Mucosa of gallbladder (tissue), 1 donor: ENCODE measurements at regions not wholly inside any gene's neighbourhood (a gene's known extent, or its start where the extent isn't known, plus 50 kb on each side); places are given as distances from the start of the nearest gene placed in this dataset.
"Not testable (repeated sequence)": the region's sequence is repeated elsewhere in the genome, so short reads cannot be mapped to it uniquely, and the experiment has no call there.

Source experiments
- DNase-seq: peaks from one replicate; pipeline ENCODE4 v3.0.0-alpha.2; 2020; ENCODE audit warnings: low spot score
- donor health status: DM: no; HTN: no; CAD: no.

DNA sequence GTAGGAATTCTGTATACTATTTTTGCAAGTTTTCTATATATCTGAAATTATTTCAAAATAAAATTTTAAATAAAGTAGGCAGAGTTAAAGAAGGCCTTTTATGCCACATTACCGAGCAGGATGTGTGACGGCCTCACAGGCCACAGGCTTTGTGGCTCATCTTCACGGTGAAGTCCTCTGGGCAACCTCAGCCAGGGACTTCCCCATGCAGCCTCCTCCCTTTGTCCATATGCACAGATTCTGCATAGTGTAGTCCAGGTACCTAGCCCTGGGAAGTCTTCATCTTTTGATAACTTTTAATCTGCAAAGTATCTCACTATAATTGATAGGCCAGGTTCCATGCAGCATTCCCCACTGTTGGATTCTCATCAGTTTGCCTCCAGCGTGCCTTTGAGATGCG is 62.8 kb downstream of the ARHGAP11B start:
- not testable (repeated sequence) for DNase-seq

GRCh38 chr15:30690153-30690552 is 64.2 kb downstream of the ARHGAP11B start:
- DNase-seq = not testable (repeated sequence)

- not testable (repeated sequence) for DNase-seq
These were observed 69.9 kb downstream of the ARHGAP11B start for GRCh38 chr15:30695811-30696210.

DNA sequence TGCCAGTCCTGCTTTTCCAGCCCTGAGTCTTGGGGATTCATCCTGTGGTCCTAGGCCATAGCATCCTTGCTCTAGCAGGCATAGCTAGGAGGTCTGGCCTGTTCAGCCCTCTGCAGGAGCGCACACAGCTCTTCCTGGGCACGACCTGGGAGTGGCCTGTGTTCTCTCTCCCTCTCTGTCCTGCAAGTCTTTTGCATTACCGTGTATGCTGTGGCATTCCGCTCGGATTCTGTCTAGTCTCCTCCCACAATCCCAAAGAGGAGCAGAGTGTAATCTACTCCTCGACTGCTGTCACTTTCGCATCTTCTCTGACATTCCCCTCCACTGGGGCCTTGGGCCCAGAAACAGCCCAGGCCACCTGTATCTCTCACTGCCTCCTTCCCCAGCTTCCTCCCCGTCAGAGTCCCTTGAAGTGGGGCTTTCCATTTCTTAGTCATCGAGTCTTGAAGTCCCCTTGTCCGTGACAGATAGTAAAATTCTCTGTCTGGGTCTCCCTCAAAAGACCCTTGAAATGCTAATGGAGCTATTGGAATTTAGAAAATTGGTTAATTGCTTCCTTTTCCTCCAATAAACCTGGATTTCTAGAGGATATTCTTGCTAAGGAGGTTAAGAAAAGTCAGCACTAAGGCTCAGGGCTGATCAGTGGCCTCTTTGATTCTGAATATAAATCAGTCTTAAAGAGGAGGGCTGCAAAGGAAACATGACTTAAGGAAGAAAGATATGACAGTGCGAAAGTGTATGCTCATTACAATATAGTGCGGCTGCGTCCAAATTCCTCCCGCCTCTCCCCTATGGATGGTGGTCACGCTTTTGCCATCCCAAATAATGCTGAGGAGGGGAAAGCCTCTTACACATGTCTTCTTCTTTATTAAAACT is 70.7 kb downstream of the ARHGAP11B start:
- not testable (repeated sequence) for DNase-seq

GRCh38 chr15:30697315-30697685 is 71.4 kb downstream of the ARHGAP11B start:
- not testable (repeated sequence) for DNase-seq

DNA sequence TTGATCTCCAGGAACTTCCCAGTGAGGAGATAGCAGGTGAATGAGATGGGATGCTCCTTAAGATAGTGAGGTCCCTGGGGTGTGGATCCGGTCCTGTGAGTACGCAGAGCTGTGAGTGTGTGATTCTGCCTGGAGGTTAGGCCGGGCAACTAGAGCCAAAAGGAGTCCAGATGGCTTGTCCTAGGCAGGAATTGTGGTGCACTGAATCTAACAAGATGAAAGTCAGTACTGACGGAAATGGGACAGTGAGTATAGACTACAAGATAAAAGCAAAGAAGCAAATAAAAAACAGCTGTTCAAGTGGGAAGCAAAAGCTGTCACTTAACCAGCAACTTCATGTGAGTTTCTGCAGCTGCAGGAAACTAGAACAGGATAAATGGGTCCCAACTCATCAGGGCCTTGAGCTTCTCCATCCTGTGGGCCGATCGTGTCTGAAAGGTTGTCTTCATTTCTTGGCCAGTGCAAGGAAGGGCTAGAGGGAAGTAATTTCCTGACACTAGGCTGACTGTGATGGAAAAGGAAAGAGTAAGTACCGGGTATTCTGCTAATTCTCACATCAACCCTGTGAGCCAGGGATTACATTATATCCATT is 74.2 kb downstream of the ARHGAP11B start:
- DNase-seq = not testable (repeated sequence)

DNA sequence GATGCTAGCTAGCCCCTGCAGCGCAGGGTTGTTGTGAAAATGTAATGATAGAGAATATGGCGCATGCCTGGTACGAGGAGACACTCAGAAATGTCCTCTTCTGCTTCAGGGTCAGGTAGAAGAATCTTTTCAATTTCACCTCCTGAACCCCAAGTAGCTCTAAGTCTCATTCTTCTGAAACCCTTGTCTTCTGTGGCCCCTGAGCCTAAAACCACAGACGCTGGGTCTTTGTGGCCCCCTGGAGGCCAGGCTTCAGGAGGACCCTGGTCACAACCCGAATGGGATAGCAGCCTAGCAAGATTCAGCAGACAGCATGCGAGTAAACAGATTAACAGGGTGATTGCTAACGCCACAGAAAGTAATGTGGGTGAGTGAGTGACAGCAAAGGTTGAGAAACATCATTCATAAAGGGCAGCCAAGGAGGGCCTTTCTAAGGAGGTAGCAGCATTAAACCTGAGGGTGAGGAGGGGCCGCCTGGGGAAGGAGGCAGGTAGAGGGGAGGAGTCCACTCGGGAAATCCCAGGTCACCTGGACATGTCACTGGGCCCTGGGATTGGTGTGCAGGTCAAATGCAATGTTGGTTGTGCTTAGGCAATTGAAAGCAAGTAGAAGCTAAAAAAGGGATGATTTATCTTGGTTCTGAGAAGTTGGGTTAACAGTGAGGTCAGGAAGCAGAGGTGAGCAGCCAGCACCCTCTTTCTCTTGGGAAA is 82.2 kb downstream of the ARHGAP11B start:
- DNase-seq = not testable (repeated sequence)

DNA sequence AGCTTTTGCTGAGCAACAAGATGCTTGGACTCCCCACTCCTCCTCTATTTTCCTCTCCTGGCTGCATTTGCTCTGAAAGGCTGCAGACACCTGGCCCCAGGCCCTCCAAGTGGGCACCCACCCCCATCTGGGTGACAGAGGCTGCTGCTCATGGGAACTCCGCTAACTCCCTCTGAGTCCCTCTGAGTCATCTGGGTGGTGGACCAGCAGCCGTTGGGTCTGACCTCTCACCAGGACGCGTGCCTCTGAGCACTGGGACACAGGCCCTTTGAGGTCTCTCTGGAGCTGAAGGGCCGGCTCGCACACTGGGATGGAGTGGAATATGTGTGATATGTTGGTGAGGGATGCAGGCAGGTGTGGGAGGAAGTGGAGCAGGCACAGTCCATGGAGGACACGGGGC is 82.9 kb downstream of the ARHGAP11B start:
- not testable (repeated sequence) for DNase-seq

DNA sequence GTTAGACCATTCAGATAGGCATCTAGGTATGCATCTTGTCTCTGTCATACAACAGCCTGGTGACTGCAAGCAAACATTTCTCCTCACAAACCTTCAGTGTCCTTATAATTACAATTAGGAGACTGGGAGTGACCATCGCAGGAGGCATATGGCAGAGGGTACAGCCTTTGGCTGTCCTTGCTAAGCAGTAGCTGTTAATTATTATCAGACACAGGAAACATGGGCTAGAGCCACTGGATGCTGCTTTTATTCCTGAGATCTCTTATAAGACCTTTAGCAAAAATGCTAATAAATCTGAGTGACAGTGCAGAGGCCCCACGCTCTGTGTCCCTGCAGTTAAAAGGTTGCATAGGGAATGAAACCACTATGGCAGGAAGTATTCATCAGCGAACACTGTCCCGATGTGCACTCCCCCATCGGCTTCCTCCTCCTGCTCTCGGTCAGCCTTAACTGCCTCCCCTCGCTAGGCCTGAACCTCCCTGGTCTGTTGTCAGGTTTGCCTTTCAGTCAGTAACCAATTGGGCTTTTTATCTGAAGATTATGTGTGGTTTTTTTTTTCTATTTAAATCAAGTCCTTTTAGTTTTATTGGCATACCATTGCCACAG is 92.2 kb downstream of the ARHGAP11B start:
- not testable (repeated sequence) for DNase-seq

GRCh38 chr15:30719363-30719762 is 93.4 kb downstream of the ARHGAP11B start:
- DNase-seq = not testable (repeated sequence)

GRCh38 chr15:30720825-30721224 is 94.9 kb downstream of the ARHGAP11B start:
- not testable (repeated sequence) for DNase-seq

DNA sequence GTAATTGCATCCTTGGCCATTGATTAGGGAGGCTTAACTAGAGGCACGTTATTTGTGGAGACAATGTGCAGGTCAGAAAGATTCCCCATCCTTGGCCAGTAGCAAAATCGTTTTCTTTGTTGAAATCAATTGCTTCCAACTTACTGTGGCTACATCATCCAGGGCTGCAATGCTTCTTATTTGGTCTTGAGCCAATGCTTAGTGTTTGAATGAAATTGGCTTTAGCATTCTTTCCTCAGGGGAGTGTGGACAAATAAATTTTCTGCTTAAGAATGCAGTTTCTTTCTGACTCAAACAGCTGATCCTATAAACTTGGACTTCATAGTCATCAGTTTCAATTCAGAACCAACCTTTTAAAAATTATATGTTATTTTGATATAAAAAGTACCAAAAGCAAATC is 95.6 kb downstream of the ARHGAP11B start:
- not testable (repeated sequence) for DNase-seq

GRCh38 chr15:30723540-30724175 is 97.7 kb downstream of the ARHGAP11B start:
- not testable (repeated sequence) for DNase-seq

- not testable (repeated sequence) for DNase-seq
These were observed 104.1 kb downstream of the ARHGAP11B start for GRCh38 chr15:30729880-30730590.

GRCh38 chr15:30730633-30731032 is 104.7 kb downstream of the ARHGAP11B start:
- DNase-seq = not testable (repeated sequence)

- DNase-seq = not testable (repeated sequence)
These were observed 106.2 kb downstream of the ARHGAP11B start for GRCh38 chr15:30732100-30732499.

- DNase-seq = peak; percentile 17
These were observed 110.1 kb downstream of the ARHGAP11B start for GRCh38 chr15:30735884-30736564.

DNA sequence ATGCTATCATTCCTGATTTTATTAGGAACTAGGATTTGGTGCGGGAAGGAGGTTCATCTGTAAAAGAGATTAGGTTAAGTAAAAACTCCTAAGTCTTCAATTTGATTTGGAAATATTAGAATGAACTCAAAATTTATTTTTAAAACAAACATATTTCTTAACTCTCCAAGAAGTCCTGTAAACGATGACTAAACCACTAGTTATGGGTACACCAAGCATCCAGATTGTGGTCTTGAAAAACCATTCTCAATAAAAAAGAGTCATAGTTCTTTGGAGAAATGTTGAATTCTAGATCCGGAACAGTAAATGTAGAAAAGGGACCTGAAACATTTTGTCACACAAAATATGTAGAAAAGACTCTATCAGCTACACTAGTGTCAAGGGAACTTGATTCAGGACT is 116.9 kb downstream of the ARHGAP11B start:
- DNase-seq = not testable (repeated sequence)

DNA sequence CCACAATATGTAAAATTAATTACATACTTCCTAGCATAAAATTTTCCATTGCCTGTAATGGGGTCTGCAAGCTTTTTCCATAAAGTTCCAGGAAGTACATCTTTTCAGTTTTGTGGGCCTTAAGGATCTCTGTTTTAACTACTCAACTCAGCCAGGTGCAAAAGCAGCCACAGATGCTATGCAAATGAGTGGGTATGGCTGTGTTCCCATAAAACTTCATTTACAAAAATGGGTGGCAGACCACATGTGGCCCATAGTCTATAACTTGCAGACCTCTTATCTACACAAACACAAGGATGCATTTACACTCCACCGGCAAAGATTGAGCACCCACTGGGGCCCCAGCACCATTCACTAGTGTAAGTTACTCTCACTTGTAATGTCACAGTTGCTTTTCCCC is 123.1 kb downstream of the ARHGAP11B start:
- not testable (repeated sequence) for DNase-seq

DNA sequence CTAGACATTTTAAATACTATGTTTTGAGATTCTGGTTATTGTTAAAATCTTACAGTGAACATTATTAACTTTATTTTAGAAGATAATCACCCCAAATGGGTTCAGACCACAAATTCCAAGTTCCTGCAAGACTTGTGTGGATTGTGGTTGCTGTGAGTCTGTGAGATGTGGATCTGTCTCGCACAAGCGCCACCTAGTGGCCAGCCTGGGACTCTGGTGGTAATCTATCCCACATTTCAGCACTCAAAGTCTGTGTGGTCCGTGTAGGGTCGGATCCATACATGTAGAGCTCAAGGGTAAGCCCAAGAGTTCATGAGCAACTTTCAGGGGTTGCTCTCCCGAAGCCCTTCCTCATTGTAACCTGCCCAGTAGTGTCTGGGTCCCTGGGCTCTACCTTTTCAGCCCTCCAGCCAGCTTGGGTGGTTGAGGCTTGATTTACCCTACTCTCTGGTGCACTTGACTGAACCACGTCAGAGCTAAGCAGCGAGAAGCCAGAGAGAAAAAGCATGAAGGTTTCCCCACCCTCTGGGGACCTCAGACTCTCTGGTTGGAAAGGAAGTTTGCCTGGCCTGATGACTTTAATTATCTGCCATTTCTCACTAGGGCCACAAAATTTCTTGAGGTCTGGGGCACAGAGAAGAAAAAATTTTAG is 129.2 kb downstream of the ARHGAP11B start:
- DNase-seq = peak; percentile 73
